ENCODE measurements at regions not wholly inside any gene's neighbourhood (a gene's known extent, or its start where the extent isn't known, plus 50 kb on each side); places are given as distances from the start of the nearest gene placed in this dataset.
"Not testable (repeated sequence)": the region's sequence is repeated elsewhere in the genome, so short reads cannot be mapped to it uniquely, and the experiment has no call there.

DNA sequence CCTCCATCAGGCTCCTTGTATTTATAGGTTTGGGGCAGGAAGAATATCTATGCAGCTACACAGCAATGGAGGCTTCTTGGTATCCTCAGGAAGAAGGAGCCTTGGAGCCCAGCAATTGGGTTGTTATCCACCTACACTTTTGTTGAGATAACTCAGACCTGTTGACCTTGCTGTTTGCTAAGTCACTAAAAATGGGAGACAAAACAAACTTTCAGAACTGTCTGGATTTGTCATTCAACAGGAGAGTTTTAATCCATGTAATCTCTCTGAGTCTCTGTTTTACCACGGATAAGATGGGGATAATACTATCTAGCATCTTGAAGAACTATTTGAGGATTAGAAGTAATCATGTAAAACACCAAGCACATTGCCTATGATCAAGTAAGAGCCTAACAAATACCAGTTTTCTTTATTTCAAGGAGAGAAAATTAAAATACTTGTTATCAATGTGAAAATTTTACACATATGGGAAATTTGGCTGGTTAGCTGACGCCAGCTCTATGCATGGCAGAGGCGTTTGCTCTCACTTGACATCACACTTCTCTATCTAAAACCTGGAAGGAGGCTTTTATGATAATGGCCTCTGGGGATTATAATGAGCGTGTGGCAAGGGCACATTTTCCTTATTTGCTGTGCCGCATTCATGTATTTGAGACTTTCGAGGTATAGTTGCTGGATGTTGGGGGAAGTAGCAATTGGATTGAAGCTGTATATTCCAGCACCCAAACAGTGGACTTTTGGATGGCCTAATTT is 215.6 kb downstream of the PDCD6IP start:
- no peak for DNase-seq

DNA sequence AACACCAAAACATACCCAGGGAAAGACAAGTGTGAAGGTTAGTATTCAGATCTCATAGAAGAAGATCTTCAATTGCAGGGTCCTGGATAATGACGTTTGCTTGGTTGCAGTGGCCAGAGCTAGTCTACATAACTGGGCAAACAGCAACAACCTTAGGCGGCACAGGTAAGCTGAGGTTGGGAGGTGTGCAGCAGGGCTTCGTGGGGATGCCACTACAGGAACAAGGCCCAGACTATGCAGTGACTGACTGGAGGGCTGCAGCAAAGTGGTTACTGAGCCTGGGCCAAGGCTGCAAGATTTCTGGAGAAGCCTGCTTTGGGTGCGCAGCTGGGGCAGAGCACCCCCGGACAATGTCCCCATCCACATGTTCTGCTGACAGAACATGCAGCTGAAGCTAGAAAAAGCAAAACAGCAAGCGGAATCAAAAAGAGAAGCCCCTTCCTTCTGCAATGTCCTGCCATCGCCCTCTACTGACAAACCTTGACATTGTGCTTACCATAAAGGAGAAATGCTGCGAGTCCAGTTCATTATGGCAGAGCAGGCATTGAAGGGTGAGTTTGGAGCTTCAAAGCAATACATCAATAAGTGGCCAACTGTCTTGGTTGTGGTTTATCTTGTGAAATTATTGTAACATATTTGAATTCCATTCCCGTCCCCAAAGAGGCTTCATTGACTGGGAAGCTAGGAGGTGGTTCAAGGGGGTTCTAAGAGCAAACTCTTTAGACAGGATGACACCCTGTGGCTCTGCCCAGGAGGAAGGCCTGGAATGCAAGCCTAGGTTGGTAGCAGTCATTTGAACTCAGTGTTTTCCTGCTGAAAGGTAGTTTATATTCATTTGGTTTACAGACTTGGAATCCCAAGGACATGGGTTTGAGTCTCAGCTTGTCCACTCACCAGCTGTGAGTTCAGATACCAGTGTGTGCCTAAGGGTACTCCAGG is 217.0 kb downstream of the PDCD6IP start:
- no peak for DNase-seq

DNA sequence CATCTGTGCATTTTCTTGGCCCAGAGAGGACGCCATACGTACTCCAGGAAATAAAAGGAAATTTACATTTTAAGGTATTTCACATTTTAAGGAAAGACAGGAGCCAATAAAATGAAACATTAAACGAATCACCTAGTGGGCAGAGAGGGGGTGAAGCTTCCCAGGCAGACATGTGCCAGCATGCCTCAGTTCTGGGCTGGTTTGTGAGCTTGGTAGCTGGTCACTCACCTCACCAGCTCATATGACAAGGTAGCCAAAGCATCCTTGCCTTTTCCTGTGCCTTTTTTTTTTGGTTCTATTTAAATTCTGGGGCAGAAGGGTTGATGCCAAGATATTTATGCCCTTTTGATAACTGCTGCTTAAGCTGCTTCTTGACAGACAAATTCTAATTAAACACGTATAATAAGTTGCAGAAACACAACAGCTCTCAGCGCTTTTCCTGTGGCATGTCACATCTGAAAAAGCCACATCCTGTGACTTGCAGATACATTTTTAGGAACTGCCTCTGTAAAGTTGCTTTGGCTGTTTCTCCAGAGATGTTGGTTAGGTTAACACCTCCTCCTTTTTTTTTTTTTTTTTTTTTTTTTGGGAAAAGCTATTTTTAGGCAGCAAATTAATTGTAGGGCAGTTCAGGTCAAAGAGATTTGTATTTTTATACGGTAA is 218.6 kb downstream of the PDCD6IP start:
- peak; percentile 13 for DNase-seq

DNA sequence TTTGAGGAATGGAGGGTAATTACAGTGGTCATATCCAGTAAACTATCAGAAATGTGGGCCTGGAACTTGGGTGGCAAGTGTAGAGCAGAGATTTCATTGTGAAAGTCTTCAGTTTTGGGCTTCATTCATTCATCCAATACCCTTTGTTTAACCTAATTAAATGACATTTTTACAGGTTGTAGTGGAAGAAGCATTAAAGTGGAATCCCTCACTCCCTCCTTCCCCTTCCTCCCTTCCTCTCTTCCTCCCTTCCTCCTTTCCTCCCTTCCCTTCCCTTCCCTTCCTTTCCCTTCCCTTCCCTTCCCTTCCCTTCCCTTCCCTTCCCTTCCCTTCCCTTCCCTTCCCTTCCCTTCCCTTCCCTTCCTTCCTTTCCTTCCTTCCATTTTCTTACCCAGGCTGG is 219.3 kb downstream of the PDCD6IP start:
- no peak for DNase-seq

DNA sequence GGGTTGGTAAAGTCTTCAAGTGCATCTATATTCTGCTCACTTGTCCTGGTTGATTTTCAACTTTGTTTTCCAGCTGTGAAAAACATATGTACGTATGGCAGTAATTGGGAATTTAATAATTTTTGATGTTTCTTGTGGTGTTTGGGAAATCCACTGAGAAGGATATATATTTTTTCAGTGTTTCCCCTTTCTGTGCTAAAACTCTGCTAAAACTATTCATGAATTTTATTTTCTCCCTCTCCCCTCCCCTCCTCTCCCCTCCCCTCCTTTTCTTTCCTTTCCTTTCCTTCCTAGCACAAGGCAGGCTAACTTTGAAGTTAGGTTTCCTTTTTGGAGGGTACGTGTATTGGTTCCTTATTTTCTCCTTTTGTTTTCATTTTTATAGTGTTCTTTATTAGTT is 220.7 kb downstream of the PDCD6IP start:
- DNase-seq: no peak

DNA sequence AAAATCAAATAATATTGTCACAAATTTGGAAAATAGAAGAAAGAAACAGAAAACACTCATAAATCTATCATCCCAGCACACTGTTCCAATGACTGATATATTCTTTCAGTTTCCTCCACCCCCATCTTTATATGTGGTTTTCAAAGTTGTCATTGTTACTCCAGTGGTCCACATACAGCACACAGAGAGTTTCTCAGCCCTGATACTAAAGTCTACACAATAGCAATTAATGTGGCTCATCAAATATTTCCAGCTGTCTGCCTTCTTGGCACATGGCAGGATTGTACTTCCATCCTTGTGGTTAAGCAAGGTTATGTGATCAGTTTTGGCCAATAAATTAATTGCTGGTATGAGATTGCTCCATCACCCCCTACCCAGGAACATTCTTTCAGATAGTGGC is 221.7 kb downstream of the PDCD6IP start:
- DNase-seq: no peak

DNA sequence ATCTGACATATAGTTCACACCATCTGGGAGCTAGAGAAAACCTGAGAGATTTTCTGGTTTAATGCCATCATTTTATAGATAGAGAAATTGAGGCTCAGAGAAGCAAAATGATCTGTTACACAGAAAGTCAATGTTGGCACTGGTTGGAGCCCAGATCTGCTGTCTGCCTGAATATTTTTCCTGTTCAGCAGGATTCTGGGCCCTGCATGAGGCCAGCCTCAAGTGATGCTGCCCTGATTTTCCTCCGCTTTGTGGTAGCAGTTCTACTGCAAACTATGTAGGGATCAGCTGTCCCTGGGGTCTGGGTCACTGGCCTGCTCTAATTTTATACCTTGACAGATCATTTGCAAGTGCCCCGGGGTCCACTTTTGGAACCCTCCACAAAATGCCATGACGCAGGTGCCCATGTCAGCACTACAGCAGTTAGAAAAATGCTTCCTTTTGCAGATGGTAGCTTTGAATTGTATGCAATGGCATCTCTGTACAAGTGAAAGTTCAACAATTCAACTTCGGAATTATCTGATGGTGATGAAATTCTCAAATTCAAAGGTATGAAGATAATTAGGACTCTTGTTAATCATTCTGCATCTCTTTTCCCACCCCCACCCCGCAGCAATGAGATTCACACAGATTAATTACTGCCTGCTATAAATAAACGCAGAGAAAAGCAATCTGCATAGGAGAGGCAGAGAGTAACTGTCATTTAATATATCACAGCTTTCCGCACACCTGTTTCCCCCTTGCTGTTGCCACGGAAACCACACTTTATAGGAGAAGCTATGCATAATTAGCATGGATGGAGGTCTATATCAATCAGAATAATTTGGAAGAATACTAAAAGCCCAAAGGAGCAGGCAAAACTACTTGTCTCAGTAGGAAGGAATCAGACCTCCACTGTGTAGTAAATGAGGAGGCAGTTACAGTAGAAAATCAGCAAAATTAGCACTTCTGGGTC is 222.6 kb downstream of the PDCD6IP start:
- no peak for DNase-seq

DNA sequence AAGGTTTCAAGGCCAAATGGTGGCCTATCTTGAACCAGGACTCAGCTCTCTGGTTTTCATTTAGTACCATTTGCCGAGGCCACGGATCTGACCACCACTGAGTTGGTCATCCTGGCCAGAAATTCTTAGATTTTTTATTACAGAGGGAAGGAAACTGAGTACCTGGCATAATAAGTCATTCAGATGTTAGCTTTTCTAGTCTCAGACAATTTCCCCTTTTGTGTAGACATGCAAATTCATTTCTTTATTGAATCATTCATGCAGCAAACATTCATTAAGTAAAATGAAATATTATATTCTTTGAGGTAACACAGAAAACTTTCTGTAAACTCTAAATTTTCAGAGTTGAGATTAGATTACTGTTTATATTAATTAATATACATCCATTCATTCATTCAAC is 223.7 kb downstream of the PDCD6IP start:
- no peak for DNase-seq

DNA sequence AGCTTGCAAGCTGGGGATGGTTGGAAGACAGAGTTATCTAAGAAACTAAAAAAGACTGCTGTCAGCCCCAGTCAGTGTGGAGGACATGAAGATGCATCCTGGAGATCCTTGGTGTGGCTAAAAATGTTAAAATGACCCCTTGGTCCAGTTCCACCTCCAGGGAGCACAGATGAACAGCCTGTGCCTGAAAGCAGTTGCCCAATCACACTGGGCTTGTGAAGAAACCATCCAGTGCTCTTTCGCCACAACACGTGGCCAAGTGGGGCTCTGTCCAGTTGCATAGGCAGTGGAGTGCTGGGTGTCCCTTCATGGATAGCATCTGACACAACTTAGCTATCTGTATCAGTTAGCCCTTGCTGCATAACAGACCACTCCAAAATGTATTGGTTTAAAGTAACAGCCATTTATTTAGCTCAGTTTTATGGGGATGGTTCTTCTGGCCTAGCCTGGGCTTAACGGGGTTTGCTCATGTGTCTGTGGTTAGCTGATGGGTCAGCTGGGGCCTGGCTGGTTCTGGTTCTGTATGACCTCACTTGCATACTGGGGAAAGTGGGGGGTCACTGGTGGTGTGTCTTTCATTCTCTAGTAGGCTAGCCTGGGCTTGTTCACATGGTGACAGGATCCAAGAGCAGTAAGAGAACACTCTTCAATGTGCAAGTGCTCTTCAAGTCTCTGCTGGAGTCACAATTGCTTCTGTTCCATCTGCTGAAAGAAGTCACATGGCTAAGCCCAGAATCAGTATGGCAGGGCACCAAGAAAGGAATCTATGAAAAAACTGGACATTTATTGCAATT is 226.2 kb downstream of the PDCD6IP start:
- DNase-seq: no peak

DNA sequence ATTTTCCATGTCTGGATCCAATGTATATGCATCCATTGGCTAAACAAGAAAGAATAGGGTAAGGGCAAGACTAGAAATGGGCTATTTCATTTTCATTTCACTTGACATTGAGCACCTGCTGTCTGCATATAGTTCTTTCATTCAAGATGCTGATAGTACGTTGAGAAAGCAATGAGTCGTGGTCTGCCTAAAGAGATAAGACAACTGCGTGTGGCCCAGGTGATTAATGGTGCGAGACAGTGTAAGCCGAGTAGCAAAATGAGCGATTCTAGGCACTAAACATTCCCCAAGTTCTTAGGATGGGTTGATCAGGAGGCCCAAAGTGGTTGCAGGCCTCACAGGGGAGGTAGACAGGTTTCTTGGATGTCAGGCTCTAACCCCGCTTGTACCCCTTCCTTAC is 235.4 kb downstream of the PDCD6IP start:
- DNase-seq: no peak

DNA sequence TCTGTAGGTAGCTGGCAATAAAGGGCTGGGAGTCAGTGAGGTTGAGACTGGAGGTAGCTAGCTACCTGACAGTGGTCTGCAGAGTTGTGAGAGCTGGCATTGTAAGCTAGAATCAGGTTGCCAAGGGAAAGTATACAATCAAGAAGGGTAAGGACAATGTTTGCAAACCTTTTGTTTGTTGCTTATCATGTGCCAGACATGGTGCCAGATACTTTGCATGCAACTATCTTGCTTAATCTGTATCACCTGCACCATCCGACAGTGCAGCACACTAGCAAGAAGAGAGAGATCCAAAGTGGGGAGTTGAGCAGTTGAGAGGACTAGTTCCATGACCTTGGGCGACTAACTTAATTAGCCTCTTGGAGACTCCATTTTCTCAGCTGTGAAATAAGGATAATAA is 236.4 kb downstream of the PDCD6IP start:
- DNase-seq: no peak

DNA sequence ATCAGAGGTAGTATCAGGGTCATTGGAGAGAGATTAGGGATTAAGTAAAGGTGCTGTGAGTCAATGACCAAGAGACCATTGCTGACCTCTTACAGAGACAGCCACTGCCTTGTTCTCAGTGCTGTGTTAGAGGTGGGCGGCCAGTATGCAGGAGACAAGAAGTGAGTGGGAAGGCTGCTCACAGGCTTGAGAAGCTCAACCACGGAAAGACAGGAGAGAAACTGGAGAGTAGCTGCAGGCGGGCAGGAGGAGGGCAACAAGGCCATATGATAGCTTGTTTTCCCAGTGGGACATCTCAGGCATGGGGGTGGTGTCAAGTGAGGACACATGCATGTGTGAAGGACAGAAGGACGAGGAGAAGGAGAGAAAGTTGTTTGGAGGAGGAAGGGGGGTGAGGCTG is 237.3 kb downstream of the PDCD6IP start:
- DNase-seq: no peak

DNA sequence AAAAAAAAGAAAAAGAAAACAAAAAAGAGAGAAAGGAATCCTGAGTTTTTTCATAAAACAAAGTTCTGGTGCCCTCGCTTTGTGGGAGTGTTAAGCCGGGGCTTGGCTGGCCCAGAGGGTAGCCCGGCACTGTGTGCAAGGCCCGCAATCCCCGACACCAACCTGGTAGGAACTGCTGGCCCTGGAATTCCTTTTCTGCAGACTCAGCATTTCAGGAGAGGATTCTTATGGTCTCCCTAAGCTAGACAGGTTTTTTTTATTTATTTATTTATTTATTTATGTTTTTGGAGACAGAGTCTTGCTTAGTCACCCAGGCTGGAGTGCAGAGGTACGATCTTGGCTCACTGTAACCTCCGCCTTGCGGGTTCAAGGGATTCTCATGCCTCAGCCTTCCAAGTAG is 238.8 kb downstream of the PDCD6IP start:
- DNase-seq: no peak

DNA sequence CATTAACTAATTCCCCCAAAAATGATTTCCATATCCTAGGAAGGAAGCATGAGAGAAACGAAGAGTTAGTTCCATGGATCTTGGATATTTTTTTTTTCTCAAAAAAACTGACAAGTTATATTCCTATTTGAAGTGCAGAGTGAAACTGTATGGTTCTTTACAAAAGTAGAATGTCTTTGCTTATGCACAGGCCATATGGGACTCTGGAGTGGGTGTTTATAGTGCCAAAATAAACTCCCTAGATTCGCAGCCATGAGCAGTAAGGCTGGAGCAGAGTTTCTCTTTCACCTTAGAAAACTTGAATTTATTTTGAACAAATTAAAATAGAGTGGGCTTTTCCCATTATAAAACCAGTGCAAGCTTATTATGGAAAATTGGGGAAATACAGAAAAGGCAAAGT is 239.7 kb downstream of the PDCD6IP start:
- DNase-seq: no peak

DNA sequence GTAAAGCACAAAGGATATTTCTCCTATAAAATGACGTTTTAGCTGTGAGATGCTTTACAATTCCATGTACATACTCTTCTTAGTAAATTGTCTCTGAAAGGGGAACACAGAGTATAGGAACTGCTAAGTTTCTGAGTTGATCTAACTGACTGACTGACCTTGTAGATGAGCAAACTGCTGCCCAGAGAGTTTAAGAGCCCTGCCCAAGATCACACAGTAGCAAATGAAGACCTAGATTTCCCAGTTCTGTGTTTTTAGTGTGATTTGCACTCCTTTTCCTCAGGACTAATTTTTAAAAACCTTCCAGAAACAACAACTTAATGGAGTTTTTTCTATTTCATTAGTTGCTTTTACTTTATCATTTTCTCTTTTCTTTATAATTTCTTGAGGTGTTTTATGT is 247.7 kb downstream of the PDCD6IP start:
- DNase-seq: no peak

DNA sequence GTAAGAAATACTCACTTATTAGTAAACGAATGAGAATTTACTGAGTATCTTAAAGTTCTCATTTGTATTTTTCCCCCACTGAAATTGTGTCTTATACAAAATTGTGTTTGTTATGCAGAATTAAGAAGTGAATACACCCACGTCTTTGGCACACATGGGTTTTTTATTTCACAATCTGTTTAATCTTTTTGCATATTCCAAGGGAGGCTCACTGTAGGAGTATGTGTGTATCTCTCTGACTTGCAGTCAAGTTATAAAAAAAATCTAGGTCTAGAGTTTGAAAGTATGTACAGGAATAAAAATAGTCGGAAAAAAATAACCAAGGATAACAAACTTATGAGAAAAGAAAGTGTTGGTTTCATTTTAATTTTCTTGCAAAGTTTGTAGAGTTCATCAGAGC is 255.2 kb downstream of the PDCD6IP start:
- no peak for DNase-seq

DNA sequence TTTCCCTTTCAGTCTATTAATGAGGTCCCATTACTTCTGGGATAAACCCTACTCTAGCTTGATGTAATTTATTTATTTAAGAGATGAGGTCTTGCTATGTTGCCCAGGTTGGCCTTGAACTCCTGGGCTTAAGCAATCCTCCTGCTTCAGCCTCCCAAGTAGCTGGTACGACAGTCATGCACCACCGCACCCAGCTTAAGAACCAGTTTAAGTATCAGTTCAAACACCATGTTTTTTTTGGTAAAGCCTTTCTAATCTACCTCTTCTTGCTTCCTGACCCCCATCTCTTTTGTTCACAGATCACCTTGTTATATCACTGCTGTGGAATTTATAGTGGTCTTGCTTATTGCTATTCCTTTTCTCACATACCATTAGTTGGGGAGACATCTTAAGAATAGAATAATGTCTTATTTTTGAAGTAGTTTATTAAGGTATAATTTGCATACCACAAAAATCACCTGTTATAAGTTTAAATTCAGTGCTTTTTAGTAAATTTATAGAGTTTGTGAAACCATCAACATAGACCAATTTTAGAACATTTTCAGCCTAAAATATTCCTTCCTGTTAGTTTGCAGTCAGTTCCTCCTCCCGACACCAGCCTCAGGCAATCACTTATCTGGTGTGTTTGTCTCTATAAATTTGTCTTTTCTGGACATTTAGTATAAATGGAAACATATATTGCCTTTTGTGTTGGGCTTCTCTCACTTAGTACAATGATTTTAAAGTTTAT is 257.9 kb downstream of the PDCD6IP start:
- no peak for DNase-seq

DNA sequence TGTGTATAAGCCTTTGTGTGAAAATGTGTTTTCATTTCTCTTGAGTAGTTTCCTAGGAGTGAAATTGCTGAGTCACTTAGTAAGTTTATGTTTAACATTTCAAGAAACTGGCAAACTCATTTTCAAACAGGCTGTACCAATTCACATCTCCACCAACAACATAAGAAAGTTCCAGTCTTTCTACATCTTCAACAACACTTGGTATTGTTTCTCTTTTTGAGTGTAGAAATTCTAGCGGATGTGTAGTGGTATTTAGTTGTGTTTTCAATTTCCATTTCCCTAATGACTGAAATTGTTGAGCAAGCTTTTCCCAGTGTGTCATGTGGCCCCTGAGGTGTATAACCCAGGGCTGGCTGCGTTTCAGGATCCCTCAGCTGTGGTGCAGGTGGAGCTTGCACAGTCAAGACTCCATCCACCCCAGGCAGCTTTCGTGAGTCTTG is 258.5 kb downstream of the PDCD6IP start:
- no peak for DNase-seq

DNA sequence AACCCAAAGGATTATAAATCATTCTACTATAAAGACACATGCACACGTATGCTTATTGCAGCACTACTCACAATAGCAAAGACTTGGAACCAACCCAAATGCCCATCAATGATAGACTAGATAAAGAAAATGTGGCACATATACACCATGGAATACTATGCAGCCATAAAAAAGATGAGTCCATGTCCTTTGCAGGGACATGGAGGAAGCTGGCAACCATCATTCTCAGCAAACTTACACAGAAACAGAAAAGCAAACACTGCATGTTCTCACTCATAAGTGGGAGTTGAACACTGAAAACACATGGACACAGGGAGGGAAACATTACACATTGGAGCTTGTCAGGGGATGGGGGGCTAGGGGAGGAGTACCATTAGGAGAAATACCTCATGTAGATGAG is 262.6 kb downstream of the PDCD6IP start:
- not testable (repeated sequence) for DNase-seq

DNA sequence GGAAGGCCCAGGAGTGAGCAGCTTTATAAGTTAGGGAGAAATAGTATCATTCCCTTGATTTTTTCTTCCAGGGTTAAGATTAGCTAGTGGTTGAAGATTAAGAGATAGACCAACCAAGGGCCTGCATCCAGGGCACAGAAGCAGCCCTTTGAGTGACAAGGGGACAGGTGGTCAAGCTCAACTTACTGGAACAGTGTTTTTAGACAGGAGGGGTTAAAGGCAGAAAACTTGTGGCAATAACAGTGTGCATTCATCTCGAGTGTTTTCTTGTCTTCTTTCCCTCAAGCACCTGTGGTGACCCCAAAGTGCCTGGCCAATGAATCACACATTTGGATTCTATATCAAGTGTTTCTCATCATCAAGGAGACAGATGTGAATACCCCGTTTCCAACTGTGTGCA is 267.5 kb downstream of the PDCD6IP start:
- no peak for DNase-seq

DNA sequence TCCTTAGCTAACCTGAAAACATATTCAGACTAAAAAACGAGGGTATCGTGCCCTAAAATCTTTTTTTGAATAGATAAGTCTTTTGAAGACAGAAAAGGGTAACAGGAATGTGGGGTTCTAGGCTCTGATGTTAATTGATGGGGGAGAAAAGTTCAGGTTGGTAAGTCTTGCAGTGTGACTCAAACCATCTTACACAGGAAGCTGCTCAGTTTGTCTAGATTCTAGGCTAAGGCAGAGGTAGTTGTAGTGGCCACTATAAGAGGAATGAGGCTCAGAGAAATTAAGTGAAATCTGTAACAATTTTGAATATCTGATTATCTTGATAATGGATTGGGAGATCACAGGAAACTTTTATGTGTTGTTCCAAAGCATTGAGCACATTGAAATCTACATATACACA is 267.9 kb downstream of the PDCD6IP start:
- no peak for DNase-seq

Data from activated gamma-delta T cell treated with Interleukin-2 at 50 U/mL for 16 hours (primary cell).